DND-41 (cell line): ENCODE measurements at regions not wholly inside any gene's neighbourhood (a gene's known extent, or its start where the extent isn't known, plus 50 kb on each side); places are given as distances from the start of the nearest gene placed in this dataset.

ENCODE experiments used
- ATAC-seq: fragments of 200-7000 bp; cut with Tn5 transposase; 3 replicates; pipeline ENCODE4 v1.9.1; 2021; ENCODE audit warnings: low read depth; ENCODE audit not compliant: insufficient read depth
- DNase-seq: peaks from one replicate; pipeline ENCODE4 v3.0.0-alpha.2; 2020
- H2AFZ ChIP-seq: 2 replicates; pipeline ENCODE4 v1.6.0; 2012; ENCODE audit warnings: low read depth, low read length
- H3K27ac ChIP-seq: 2 replicates; pipeline ENCODE4 v1.5.1; 2012; ENCODE audit warnings: low read length, inconsistent platforms
- H3K27me3 ChIP-seq: fragments of 200-600 bp; sonication (generic); 2 replicates; pipeline ENCODE4 v1.6.0; 2012; ENCODE audit warnings: low read length, mild to moderate bottlenecking, inconsistent platforms; ENCODE audit not compliant: insufficient read depth, poor library complexity
- H3K36me3 ChIP-seq: 2 replicates; pipeline ENCODE4 v1.5.1; 2012; ENCODE audit warnings: low read length, inconsistent platforms; ENCODE audit not compliant: insufficient read depth
- H3K4me1 ChIP-seq: 2 replicates; pipeline ENCODE4 v1.5.1; 2012; ENCODE audit warnings: mild to moderate bottlenecking, low read length; ENCODE audit not compliant: insufficient read depth
- H3K4me2 ChIP-seq: 2 replicates; pipeline ENCODE4 v1.6.0; 2012; ENCODE audit warnings: mild to moderate bottlenecking, moderate library complexity, low read length, inconsistent platforms; ENCODE audit not compliant: insufficient read depth
- H3K4me3 ChIP-seq, 2 experiments: fragments of 200-600 bp in 1 of 2; shearing (Covaris generic) in 1 of 2; 2 replicates each; pipeline ENCODE4 v1.5.1; 2012 to 2016; ENCODE audit warnings: inconsistent platforms in 2 of 2, low read length in 2 of 2, mild to moderate bottlenecking in 2 of 2, low read depth in 1 of 2, moderate library complexity in 1 of 2
- H3K79me2 ChIP-seq: 2 replicates; pipeline ENCODE4 v1.6.0; 2012; ENCODE audit warnings: low read length, inconsistent platforms; ENCODE audit not compliant: insufficient read depth
- H3K9ac ChIP-seq: 2 replicates; pipeline ENCODE4 v1.6.0; 2012; ENCODE audit warnings: low read depth, mild to moderate bottlenecking, inconsistent platforms, low read length, moderate library complexity
- H3K9me3 ChIP-seq: 2 replicates; pipeline ENCODE4 v1.5.1; 2012; ENCODE audit warnings: low read length, moderate library complexity, mild to moderate bottlenecking, inconsistent platforms; ENCODE audit not compliant: insufficient read depth, severe bottlenecking
- H4K20me1 ChIP-seq: 2 replicates; pipeline ENCODE4 v1.6.0; 2012; ENCODE audit warnings: low read length; ENCODE audit not compliant: insufficient read depth
- CTCF ChIP-seq: IDR thresholded peaks from 2 replicates; pipeline ENCODE4 v1.5.1; 2012; ENCODE audit warnings: borderline replicate concordance, low read length, moderate library complexity, mild to moderate bottlenecking; ENCODE audit not compliant: poor library complexity, severe bottlenecking; ENCODE audit errors: extremely low read depth
- EZH2 ChIP-seq: IDR thresholded peaks from 3 replicates; pipeline ENCODE4 v1.6.1; 2012; ENCODE audit warnings: borderline replicate concordance, low read depth, mild to moderate bottlenecking, moderate library complexity, low read length, inconsistent platforms; ENCODE audit not compliant: severe bottlenecking

GRCh38 chr6:137956098-137956488 is 89.0 kb downstream of the TNFAIP3 start:
- Histone ChIP-seq H3K4me1 (no peaks in the 10 kb centered on the region), H2AFZ (no peak overlapping the region)
- ATAC-seq: no peak

GRCh38 chr6:137957471-137957870 is 90.4 kb downstream of the TNFAIP3 start:
- Histone ChIP-seq H3K4me1 (peaks cover under 1% of the 10 kb centered on the region), H3K27ac (no peak overlapping the region), H3K79me2 (no peaks in the 10 kb centered on the region), H3K9me3 (peaks cover 4% of the 10 kb centered on the region), H2AFZ (peak overlapping the region; percentile 51; the same call in 1 of the 2 replicates), H3K36me3 (no peaks in the 10 kb centered on the region), H3K9ac (no peak overlapping the region), H3K4me3 (no peak overlapping the region), H3K27me3 (no peaks in the 10 kb centered on the region), H3K4me2 (no peak overlapping the region), H4K20me1 (no peaks in the 10 kb centered on the region)
- ATAC-seq (no peak), DNase-seq (no peak)
- TF ChIP-seq EZH2: no peak
- no peak for TF ChIP-seq CTCF

More at GRCh38 chr6:137956098-137956488, 89.0 kb downstream of the TNFAIP3 start:
- no peak overlapping the region for H3K9ac ChIP-seq
- H3K79me2 ChIP-seq: no peaks in the 10 kb centered on the region
- no peak for DNase-seq
- peaks cover 4% of the 10 kb centered on the region for H3K9me3 ChIP-seq
- H3K27ac ChIP-seq: no peak overlapping the region
- no peak overlapping the region for H3K4me2 ChIP-seq
- no peaks in the 10 kb centered on the region for H3K27me3 ChIP-seq
- TF ChIP-seq CTCF: no peak
- H4K20me1 ChIP-seq: no peaks in the 10 kb centered on the region
- no peaks in the 10 kb centered on the region for H3K36me3 ChIP-seq
- no peak overlapping the region for H3K4me3 ChIP-seq

GRCh38 chr6:137958811-137959565 is 91.9 kb downstream of the TNFAIP3 start:
- peaks cover 12% of the 10 kb centered on the region for H3K4me1 ChIP-seq
- H4K20me1 ChIP-seq: no peaks in the 10 kb centered on the region
- TF ChIP-seq EZH2 (no peak), CTCF (no peak)
- no peak overlapping the region for H3K27ac ChIP-seq
- no peaks in the 10 kb centered on the region for H3K36me3 ChIP-seq
- H3K9ac ChIP-seq: no peak overlapping the region
- no peak for ATAC-seq
- no peaks in the 10 kb centered on the region for H3K27me3 ChIP-seq
- H3K9me3 ChIP-seq: peaks cover 4% of the 10 kb centered on the region
- no peak overlapping the region for H3K4me3 ChIP-seq
- no peak for DNase-seq
- no peak overlapping the region for H3K4me2 ChIP-seq
- H3K79me2 ChIP-seq: no peaks in the 10 kb centered on the region
- H2AFZ ChIP-seq: no peak overlapping the region
